ENCODE measurements at regions not wholly inside any gene's neighbourhood (a gene's known extent, or its start where the extent isn't known, plus 50 kb on each side); places are given as distances from the start of the nearest gene placed in this dataset.

DNA sequence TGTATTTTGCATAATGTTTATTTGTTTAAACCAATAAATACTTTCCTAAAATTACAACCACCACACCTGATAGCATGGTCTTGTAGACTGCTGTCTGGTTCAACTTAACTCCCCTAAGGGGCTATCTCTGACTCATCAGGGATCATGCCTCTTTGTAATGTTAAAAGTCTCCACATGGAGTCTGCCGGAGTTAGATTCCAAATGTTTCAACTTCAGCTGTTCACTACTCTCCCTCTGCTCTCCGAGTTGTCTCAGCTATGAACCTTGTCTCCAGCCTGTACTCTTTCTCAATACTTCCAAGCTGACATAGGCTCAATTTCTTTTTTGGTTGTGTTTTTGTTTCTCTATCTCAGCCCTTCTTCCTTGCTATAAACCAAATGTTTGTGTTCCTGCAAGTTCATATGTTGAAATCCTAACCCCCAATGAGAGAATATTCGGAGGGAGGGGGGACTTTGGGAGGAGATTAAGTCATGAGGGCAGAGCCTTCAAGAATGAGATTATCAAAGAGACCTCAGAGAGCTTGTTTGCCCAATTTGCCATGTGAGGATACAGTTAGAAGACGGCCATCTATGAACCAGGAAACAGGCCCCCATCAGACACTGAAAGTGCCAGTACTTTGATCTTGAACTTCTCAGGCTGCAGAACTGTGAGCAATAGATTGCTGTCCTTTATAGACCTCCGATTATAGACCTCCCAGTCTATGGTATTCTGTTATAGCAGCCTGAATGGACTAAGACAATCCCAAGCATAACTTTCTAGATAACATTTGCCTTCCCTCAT lies 858.2 kb downstream of the VRK1 start:
- no peak for ATAC-seq (ENCODE audit: insufficient read depth, low FRiP score)
- peak in 2 of 3 donors; percentile 2 to 16 for DNase-seq
- Histone ChIP-seq H3K27ac (ENCODE audit: low read depth in 1 of 2, low read length in 1 of 2) (no peak overlapping the region), H3K9ac (ENCODE audit: insufficient read depth in 1 of 2, low read length in 2 of 2) (no peak overlapping the region), H3K4me1 (ENCODE audit: control insufficient read depth in 5 of 5, insufficient read depth in 5 of 5, low read length in 5 of 5) (no peaks in the 10 kb centered on the region), H3K9me3 (ENCODE audit: control insufficient read depth in 4 of 4, insufficient read depth in 3 of 4, low read length in 3 of 4) (peaks cover 0 to 3% (median 0%) of the 10 kb centered on the region in 4 donors), H3K4me3 (no peak overlapping the region), H3K27me3 (ENCODE audit: control insufficient read depth in 3 of 3, insufficient read depth in 3 of 3, low read length in 2 of 3) (no peaks in the 10 kb centered on the region), H3K36me3 (ENCODE audit: control insufficient read depth in 4 of 4, insufficient read depth in 4 of 4, low read length in 4 of 4) (no peaks in the 10 kb centered on the region)
- TF ChIP-seq, protein P1, sequence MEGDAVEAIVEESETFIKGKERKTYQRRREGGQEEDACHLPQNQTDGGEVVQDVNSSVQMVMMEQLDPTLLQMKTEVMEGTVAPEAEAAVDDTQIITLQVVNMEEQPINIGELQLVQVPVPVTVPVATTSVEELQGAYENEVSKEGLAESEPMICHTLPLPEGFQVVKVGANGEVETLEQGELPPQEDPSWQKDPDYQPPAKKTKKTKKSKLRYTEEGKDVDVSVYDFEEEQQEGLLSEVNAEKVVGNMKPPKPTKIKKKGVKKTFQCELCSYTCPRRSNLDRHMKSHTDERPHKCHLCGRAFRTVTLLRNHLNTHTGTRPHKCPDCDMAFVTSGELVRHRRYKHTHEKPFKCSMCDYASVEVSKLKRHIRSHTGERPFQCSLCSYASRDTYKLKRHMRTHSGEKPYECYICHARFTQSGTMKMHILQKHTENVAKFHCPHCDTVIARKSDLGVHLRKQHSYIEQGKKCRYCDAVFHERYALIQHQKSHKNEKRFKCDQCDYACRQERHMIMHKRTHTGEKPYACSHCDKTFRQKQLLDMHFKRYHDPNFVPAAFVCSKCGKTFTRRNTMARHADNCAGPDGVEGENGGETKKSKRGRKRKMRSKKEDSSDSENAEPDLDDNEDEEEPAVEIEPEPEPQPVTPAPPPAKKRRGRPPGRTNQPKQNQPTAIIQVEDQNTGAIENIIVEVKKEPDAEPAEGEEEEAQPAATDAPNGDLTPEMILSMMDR (IDR thresholded peaks at IDR 0.05; ENCODE audit: control extremely low read depth, extremely low read depth) = no peak
- WGBS, 2 donors = 68 to 81% methylated on average over 5 of the region's 5 CpGs

- no peak overlapping the region for H3K9ac ChIP-seq (ENCODE audit: insufficient read depth in 1 of 2, low read length in 2 of 2)
- WGBS, 2 donors = 81 to 90% methylated on average over 2 of the region's 2 CpGs
- H3K4me3 ChIP-seq = no peak overlapping the region
- H3K9me3 ChIP-seq (ENCODE audit: control insufficient read depth in 4 of 4, insufficient read depth in 3 of 4, low read length in 3 of 4) = peaks cover 0 to 3% (median 0%) of the 10 kb centered on the region in 4 donors
- TF ChIP-seq, protein P1 (IDR thresholded peaks at IDR 0.05; ENCODE audit: control extremely low read depth, extremely low read depth) = no peak
- no peak overlapping the region for H3K27ac ChIP-seq (ENCODE audit: low read depth in 1 of 2, low read length in 1 of 2)
- DNase-seq (no peak), ATAC-seq (ENCODE audit: insufficient read depth, low FRiP score) (no peak)
- no peaks in the 10 kb centered on the region for H3K36me3 ChIP-seq (ENCODE audit: control insufficient read depth in 4 of 4, insufficient read depth in 4 of 4, low read length in 4 of 4)
- no peaks in the 10 kb centered on the region for H3K4me1 ChIP-seq (ENCODE audit: control insufficient read depth in 5 of 5, insufficient read depth in 5 of 5, low read length in 5 of 5)
- H3K27me3 ChIP-seq (ENCODE audit: control insufficient read depth in 3 of 3, insufficient read depth in 3 of 3, low read length in 2 of 3) = no peaks in the 10 kb centered on the region
Measured at GRCh38 chr14:97657609-97658008, 860.4 kb downstream of the VRK1 start.

GRCh38 chr14:97687944-97688630 lies 890.9 kb downstream of the VRK1 start:
- Histone ChIP-seq H3K4me3 (no peak overlapping the region), H3K9ac (ENCODE audit: insufficient read depth in 1 of 2, low read length in 2 of 2) (no peak overlapping the region), H3K4me1 (ENCODE audit: control insufficient read depth in 5 of 5, insufficient read depth in 5 of 5, low read length in 5 of 5) (no peaks in the 10 kb centered on the region), H3K27me3 (ENCODE audit: control insufficient read depth in 3 of 3, insufficient read depth in 3 of 3, low read length in 2 of 3) (no peaks in the 10 kb centered on the region), H3K9me3 (ENCODE audit: control insufficient read depth in 4 of 4, insufficient read depth in 3 of 4, low read length in 3 of 4) (peaks cover 0 to 3% (median 0%) of the 10 kb centered on the region in 4 donors), H3K36me3 (ENCODE audit: control insufficient read depth in 4 of 4, insufficient read depth in 4 of 4, low read length in 4 of 4) (no peaks in the 10 kb centered on the region), H3K27ac (ENCODE audit: low read depth in 1 of 2, low read length in 1 of 2) (no peak overlapping the region)
- TF ChIP-seq, protein P1 (IDR thresholded peaks at IDR 0.05; ENCODE audit: control extremely low read depth, extremely low read depth) = no peak
- WGBS, 2 donors = 90 to 96% methylated on average over 6 of the region's 6 CpGs
- DNase-seq (no peak), ATAC-seq (ENCODE audit: insufficient read depth, low FRiP score) (no peak)

Measured in lung (tissue), 11 donors.